Erythroblast (primary cell): ENCODE measurements at regions not wholly inside any gene's neighbourhood (a gene's known extent, or its start where the extent isn't known, plus 50 kb on each side); places are given as distances from the start of the nearest gene placed in this dataset.

Experiments
- GATA1 ChIP-seq: IDR thresholded peaks from 2 replicates; pipeline ENCODE4 v1.6.1; 2011; ENCODE audit warnings: low read depth, mild to moderate bottlenecking, control low read depth, low read length, moderate library complexity
- POLR2A ChIP-seq: IDR thresholded peaks from 2 replicates; pipeline ENCODE4 v1.6.1; 2011; ENCODE audit warnings: mild to moderate bottlenecking, low read length

GRCh38 chr18:41456831-41457230 lies 498.2 kb upstream of the PIK3C3 start:
- no peak for TF ChIP-seq POLR2A
- no peak for TF ChIP-seq GATA1
